HEK293 (cell line): ENCODE measurements at regions not wholly inside any gene's neighbourhood (a gene's known extent, or its start where the extent isn't known, plus 50 kb on each side); places are given as distances from the start of the nearest gene placed in this dataset.

Source experiments
- CTCF ChIA-PET: fragments of 350-600 bp; formaldehyde crosslinking; extraction: SDS; loops from one replicate; lab custom pipeline; 2021; ENCODE audit warnings: antibody characterized with exemption; lab: Yijun Ruan, JAX
- POLR2A ChIA-PET: fragments of 300-600 bp; formaldehyde crosslinking; extraction: SDS; loops from one replicate; lab custom pipeline; 2020; ENCODE audit warnings: antibody characterized with exemption, inconsistent platforms; lab: Yijun Ruan, JAX
- H3K27ac ChIP-seq: fragments of 200-500 bp; sonication (Bioruptor generic); 2 replicates; pipeline ENCODE4 v1.5.1; 2014; ENCODE audit warnings: low read depth, low read length, control low read depth, inconsistent platforms; ENCODE audit errors: extremely low read depth
- H3K36me3 ChIP-seq, 2 experiments: fragments of 200-500 bp in 1 of 2; sonication (Bioruptor generic) in 1 of 2; 1 replicate in 1 of 2; 2 replicates in 1 of 2; pipeline ENCODE4 v1.5.1; 2014 to 2017; ENCODE audit warnings: inconsistent platforms in 2 of 2, low read length in 2 of 2; ENCODE audit not compliant: control insufficient read depth in 2 of 2, insufficient read depth in 1 of 2
- H3K4me1 ChIP-seq: fragments of 200-500 bp; sonication (Bioruptor generic); 2 replicates; pipeline ENCODE4 v1.5.1; 2014; ENCODE audit warnings: mild to moderate bottlenecking, low read length, inconsistent platforms; ENCODE audit not compliant: control insufficient read depth, insufficient read depth
- H3K4me3 ChIP-seq: 2 replicates; pipeline ENCODE4 v1.5.1; 2011; ENCODE audit warnings: low read depth, mild to moderate bottlenecking, control low read depth, low read length, moderate library complexity
- H3K9me3 ChIP-seq: fragments of 200-500 bp; sonication (Bioruptor generic); 2 replicates; pipeline ENCODE4 v1.5.1; 2014; ENCODE audit warnings: low read depth, low read length, inconsistent platforms; ENCODE audit not compliant: control insufficient read depth, insufficient read depth
- FEZF1 ChIP-seq: fragments of 450-650 bp; formaldehyde crosslinking; IDR thresholded peaks from 2 replicates; pipeline ENCODE4 v1.5.1; 2016; ENCODE audit warnings: missing biosample characterization, missing genetic modification characterization
- KLF1 ChIP-seq: fragments of 450-650 bp; formaldehyde crosslinking; IDR thresholded peaks from 2 replicates; pipeline ENCODE4 v1.5.1; 2016; ENCODE audit warnings: missing biosample characterization, missing genetic modification characterization
- SCRT1 ChIP-seq: fragments of 450-650 bp; formaldehyde crosslinking; IDR thresholded peaks from 2 replicates; pipeline ENCODE4 v1.5.1; 2016; ENCODE audit warnings: missing biosample characterization, missing genetic modification characterization, borderline replicate concordance
- SCRT2 ChIP-seq: fragments of 450-650 bp; formaldehyde crosslinking; IDR thresholded peaks from 2 replicates; pipeline ENCODE4 v1.5.1; 2016; ENCODE audit warnings: missing biosample characterization, missing genetic modification characterization
- SP2 ChIP-seq: fragments of 450-650 bp; formaldehyde crosslinking; IDR thresholded peaks from 2 replicates; pipeline ENCODE4 v1.5.1; 2016; ENCODE audit warnings: missing biosample characterization, missing genetic modification characterization
- ZBTB1 ChIP-seq: fragments of 450-650 bp; formaldehyde crosslinking; IDR thresholded peaks from 2 replicates; pipeline ENCODE4 v1.5.1; 2016; ENCODE audit warnings: missing biosample characterization, missing genetic modification characterization
- ZBTB20 ChIP-seq: fragments of 450-650 bp; formaldehyde crosslinking; IDR thresholded peaks from 2 replicates; pipeline ENCODE4 v1.5.1; 2016; ENCODE audit warnings: missing biosample characterization, missing genetic modification characterization
- ZBTB8A ChIP-seq: fragments of 450-650 bp; formaldehyde crosslinking; IDR thresholded peaks from 2 replicates; pipeline ENCODE4 v1.5.1; 2016; ENCODE audit warnings: missing biosample characterization, missing genetic modification characterization
- ZIC2 ChIP-seq: fragments of 450-650 bp; formaldehyde crosslinking; IDR thresholded peaks from 2 replicates; pipeline ENCODE4 v1.5.1; 2016; ENCODE audit warnings: missing biosample characterization, missing genetic modification characterization
- ZNF121 ChIP-seq: fragments of 450-650 bp; formaldehyde crosslinking; IDR thresholded peaks from 2 replicates; pipeline ENCODE4 v1.5.1; 2016; ENCODE audit warnings: missing biosample characterization, missing genetic modification characterization
- ZNF350 ChIP-seq: fragments of 450-650 bp; formaldehyde crosslinking; IDR thresholded peaks from 2 replicates; pipeline ENCODE4 v1.5.0; 2017; ENCODE audit warnings: missing biosample characterization, mild to moderate bottlenecking, missing genetic modification characterization
- ZNF544 ChIP-seq: fragments of 450-650 bp; formaldehyde crosslinking; IDR thresholded peaks from 2 replicates; pipeline ENCODE4 v1.5.0; 2017; ENCODE audit warnings: missing biosample characterization, missing genetic modification characterization
- ZNF549 ChIP-seq: fragments of 450-650 bp; IDR thresholded peaks from 2 replicates; pipeline ENCODE4 v1.5.1; 2018; ENCODE audit warnings: missing biosample characterization, missing genetic modification characterization, mild to moderate bottlenecking, inconsistent platforms, moderate library complexity
- ZNF600 ChIP-seq: fragments of 450-650 bp; formaldehyde crosslinking; IDR thresholded peaks from 2 replicates; pipeline ENCODE4 v1.5.1; 2016; ENCODE audit warnings: missing biosample characterization, missing genetic modification characterization
- ZNF664 ChIP-seq: fragments of 450-650 bp; formaldehyde crosslinking; IDR thresholded peaks from 2 replicates; pipeline ENCODE4 v1.5.1; 2016; ENCODE audit warnings: missing biosample characterization, missing genetic modification characterization
- TF ChIP-seq, protein P1 (sequence below): fragments of 450-650 bp; formaldehyde crosslinking; IDR thresholded peaks from 2 replicates; pipeline ENCODE4 v1.5.1; 2016; ENCODE audit warnings: missing biosample characterization, missing genetic modification characterization
- TF ChIP-seq, protein P2 (sequence below): fragments of 450-650 bp; formaldehyde crosslinking; IDR thresholded peaks from 2 replicates; pipeline ENCODE4 v1.5.1; 2016; ENCODE audit warnings: missing biosample characterization, missing genetic modification characterization
- TF ChIP-seq, protein P3 (sequence below): sonication (generic); formaldehyde crosslinking; IDR thresholded peaks from 2 replicates; pipeline ENCODE4 v1.8.1; 2022; ENCODE audit warnings: mild to moderate bottlenecking, moderate library complexity, missing genetic modification reagents
- TF ChIP-seq, protein P4 (sequence below): fragments of 450-650 bp; formaldehyde crosslinking; IDR thresholded peaks from 2 replicates; pipeline ENCODE4 v1.5.1; 2017; ENCODE audit warnings: missing biosample characterization, missing genetic modification characterization

DNA sequence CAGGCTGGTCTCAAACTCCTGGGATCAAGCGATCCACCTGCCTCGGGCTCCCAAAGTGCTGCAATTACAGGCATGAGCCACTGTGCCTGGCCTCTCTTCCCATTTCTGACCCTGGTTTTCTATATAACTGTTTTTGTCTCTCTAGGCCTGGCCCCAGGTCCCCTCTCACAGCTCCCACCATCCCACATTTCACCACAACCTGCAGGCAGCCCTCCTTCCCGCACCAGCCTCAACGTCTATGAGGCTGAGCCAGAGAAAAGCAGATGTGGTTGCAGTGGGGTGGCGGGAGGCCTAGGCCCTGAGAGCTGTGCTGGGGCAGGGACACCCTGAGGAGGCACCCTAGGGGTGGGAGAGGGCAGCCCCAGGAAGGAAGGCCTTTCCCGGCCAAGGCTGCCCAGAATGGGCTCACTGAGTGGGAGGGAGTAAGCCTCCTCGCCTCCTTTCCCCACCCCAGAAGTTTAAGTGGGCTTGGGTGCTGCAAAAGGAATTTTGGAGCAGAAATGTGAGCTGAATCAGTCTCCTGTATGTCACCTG is 99.7 kb downstream of the LSM3 start:
- H3K9me3 ChIP-seq: no peaks in the 10 kb centered on the region
- POLR2A ChIA-PET: interaction anchor here (0.6 to 1.0 kb wide), 2 partner anchors 94 to 124 kb away, joined by 3 read pairs; partner anchors contain the start of gene SLC6A6
- no peak overlapping the region for H3K27ac ChIP-seq
- TF ChIP-seq FEZF1 (no peak), ZIC2 (peak; percentile 44), ZNF549 (tag by site-specific recombination) (no peak)
- TF ChIP-seq, protein P1, sequence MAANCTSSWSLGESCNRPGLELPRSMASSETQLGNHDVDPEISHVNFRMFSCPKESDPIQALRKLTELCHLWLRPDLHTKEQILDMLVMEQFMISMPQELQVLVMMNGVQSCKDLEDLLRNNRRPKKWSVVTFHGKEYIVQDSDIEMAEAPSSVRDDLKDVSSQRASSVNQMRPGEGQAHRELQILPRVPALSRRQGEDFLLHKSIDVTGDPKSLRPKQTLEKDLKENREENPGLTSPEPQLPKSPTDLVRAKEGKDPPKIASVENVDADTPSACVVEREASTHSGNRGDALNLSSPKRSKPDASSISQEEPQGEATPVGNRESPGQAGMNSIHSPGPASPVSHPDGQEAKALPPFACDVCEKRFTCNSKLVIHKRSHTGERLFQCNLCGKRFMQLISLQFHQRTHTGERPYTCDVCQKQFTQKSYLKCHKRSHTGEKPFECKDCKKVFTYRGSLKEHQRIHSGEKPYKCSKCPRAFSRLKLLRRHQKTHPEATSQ (tag by site-specific recombination): no peak
- no peak overlapping the region for H3K4me3 ChIP-seq
- H3K36me3 ChIP-seq: no peaks in the 10 kb centered on the region
- no peaks in the 10 kb centered on the region for H3K4me1 ChIP-seq
- CTCF ChIA-PET: interaction anchor here (0.5 to 2.2 kb wide), 4 partner anchors 74 to 361 kb away, joined by 3 to 6 read pairs (median 3); no protein-coding TSS in a partner anchor

DNA sequence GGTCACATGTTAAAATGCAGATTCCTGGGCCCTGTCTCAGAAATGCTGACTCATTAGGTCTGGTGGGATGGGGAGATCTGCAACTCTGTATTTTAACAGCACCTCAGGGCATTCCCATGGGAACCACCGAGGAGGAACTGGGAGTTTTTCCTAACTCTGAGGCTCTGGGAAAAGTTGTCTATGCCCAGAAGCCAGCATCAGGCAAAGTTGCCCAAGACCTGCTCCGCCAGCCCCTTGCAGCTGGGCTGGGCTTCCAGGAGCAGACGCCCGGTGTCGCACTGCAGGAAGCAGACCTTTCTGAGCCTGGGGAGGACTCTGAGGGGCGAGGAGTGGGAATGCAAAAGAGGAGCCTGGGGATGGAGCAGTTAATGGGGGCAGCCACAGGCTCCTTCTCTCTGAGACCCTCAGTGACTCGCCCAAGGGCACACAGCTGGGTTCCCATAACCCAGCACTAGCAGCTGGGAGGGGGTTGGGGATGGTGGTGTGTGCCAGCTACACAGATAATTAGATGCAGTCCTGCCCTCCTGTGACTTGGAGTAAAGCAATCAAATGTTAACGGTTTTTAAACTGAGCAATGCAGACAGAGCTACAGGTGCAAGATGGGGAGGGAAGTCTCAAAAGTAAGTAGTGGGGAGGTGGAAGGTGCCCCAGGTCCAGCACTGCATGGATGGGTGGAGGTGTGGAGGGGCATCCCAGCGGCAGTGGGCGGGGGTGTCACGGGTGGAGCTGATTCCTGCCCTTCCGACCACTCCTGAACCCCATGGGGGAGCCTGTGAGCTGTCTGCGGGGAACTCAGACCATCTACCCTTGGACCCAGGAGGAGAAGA is 100.4 kb downstream of the LSM3 start:
- no peaks in the 10 kb centered on the region for H3K9me3 ChIP-seq
- no peaks in the 10 kb centered on the region for H3K36me3 ChIP-seq
- H3K27ac ChIP-seq: no peak overlapping the region
- peak; percentile 80; the same call in 1 of the 2 replicates for TF ChIP-seq SCRT1
- TF ChIP-seq FEZF1: no peak
- TF ChIP-seq ZNF350 (tag by site-specific recombination): no peak
- TF ChIP-seq, protein P2, sequence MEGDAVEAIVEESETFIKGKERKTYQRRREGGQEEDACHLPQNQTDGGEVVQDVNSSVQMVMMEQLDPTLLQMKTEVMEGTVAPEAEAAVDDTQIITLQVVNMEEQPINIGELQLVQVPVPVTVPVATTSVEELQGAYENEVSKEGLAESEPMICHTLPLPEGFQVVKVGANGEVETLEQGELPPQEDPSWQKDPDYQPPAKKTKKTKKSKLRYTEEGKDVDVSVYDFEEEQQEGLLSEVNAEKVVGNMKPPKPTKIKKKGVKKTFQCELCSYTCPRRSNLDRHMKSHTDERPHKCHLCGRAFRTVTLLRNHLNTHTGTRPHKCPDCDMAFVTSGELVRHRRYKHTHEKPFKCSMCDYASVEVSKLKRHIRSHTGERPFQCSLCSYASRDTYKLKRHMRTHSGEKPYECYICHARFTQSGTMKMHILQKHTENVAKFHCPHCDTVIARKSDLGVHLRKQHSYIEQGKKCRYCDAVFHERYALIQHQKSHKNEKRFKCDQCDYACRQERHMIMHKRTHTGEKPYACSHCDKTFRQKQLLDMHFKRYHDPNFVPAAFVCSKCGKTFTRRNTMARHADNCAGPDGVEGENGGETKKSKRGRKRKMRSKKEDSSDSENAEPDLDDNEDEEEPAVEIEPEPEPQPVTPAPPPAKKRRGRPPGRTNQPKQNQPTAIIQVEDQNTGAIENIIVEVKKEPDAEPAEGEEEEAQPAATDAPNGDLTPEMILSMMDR (tag by site-specific recombination): 0 out of 2 replicates have a peak, but pooled peaks have one; percentile 20
- no peak for TF ChIP-seq ZNF664 (tag by site-specific recombination)
- TF ChIP-seq ZBTB8A (tag by site-specific recombination): no peak; the same call in none of the 2 replicates
- no peak for TF ChIP-seq ZBTB1
- TF ChIP-seq SCRT2 (tag by site-specific recombination): peak; percentile 90
- TF ChIP-seq KLF1: peak; percentile 24; the same call in 1 of the 2 replicates
- no peak for TF ChIP-seq ZNF121
- no peak for TF ChIP-seq ZNF600 (tag by site-specific recombination)
- TF ChIP-seq, protein P3, sequence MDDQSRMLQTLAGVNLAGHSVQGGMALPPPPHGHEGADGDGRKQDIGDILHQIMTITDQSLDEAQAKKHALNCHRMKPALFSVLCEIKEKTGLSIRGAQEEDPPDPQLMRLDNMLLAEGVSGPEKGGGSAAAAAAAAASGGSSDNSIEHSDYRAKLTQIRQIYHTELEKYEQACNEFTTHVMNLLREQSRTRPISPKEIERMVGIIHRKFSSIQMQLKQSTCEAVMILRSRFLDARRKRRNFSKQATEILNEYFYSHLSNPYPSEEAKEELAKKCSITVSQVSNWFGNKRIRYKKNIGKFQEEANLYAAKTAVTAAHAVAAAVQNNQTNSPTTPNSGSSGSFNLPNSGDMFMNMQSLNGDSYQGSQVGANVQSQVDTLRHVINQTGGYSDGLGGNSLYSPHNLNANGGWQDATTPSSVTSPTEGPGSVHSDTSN (CRISPR knock-in tag): no peak
- no peak for TF ChIP-seq SP2 (tag by site-specific recombination)
- TF ChIP-seq, protein P4, sequence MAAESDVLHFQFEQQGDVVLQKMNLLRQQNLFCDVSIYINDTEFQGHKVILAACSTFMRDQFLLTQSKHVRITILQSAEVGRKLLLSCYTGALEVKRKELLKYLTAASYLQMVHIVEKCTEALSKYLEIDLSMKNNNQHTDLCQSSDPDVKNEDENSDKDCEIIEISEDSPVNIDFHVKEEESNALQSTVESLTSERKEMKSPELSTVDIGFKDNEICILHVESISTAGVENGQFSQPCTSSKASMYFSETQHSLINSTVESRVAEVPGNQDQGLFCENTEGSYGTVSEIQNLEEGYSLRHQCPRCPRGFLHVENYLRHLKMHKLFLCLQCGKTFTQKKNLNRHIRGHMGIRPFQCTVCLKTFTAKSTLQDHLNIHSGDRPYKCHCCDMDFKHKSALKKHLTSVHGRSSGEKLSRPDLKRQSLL: no peak
- TF ChIP-seq ZNF544 (tag by site-specific recombination): no peak
- peak; percentile 91 for TF ChIP-seq ZIC2
- peak; percentile 92 for TF ChIP-seq ZBTB20 (tag by site-specific recombination)
- CTCF ChIA-PET: interaction anchor here (0.6 to 1.1 kb wide), 4 partner anchors 10 to 192 kb away, joined by 3 to 5 read pairs (median 3); no protein-coding TSS in a partner anchor
- POLR2A ChIA-PET: interaction anchor here (1.0 kb wide), 1 partner anchor 124 kb away, joined by 3 read pairs; the partner anchor contains the start of gene SLC6A6
- H3K4me1 ChIP-seq: no peaks in the 10 kb centered on the region
- no peak overlapping the region for H3K4me3 ChIP-seq
